ENCODE measurements at regions not wholly inside any gene's neighbourhood (a gene's known extent, or its start where the extent isn't known, plus 50 kb on each side); places are given as distances from the start of the nearest gene placed in this dataset.

GRCh38 chr9:36744678-36745077 is 172.0 kb downstream of the MELK start:
- no peaks in the 10 kb centered on the region for H3K9me3 Mint-ChIP-seq
- no peak for TF ChIP-seq EZH2phosphoT487 (IDR thresholded peaks at IDR 0.05)
- no peak for TF ChIP-seq EZH2 (IDR thresholded peaks at IDR 0.05)
- TF ChIP-seq, protein P1, sequence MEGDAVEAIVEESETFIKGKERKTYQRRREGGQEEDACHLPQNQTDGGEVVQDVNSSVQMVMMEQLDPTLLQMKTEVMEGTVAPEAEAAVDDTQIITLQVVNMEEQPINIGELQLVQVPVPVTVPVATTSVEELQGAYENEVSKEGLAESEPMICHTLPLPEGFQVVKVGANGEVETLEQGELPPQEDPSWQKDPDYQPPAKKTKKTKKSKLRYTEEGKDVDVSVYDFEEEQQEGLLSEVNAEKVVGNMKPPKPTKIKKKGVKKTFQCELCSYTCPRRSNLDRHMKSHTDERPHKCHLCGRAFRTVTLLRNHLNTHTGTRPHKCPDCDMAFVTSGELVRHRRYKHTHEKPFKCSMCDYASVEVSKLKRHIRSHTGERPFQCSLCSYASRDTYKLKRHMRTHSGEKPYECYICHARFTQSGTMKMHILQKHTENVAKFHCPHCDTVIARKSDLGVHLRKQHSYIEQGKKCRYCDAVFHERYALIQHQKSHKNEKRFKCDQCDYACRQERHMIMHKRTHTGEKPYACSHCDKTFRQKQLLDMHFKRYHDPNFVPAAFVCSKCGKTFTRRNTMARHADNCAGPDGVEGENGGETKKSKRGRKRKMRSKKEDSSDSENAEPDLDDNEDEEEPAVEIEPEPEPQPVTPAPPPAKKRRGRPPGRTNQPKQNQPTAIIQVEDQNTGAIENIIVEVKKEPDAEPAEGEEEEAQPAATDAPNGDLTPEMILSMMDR (IDR thresholded peaks at IDR 0.05), result no peak
- H3K4me1 ChIP-seq, result no peaks in the 10 kb centered on the region
- no peak overlapping the region for H3K4me2 ChIP-seq
- H2AFZ ChIP-seq (replicated peaks), result no peak overlapping the region
- no peaks in the 10 kb centered on the region for H3K36me3 Mint-ChIP-seq
- no peak overlapping the region for H3K4me3 Mint-ChIP-seq
- no peaks in the 10 kb centered on the region for H3K9me3 ChIP-seq (ENCODE audit: low read depth)
- H3K36me3 ChIP-seq, result no peaks in the 10 kb centered on the region
- no peak overlapping the region for H3K27ac ChIP-seq
- H3K79me2 ChIP-seq (ENCODE audit: low read depth), result no peaks in the 10 kb centered on the region
- H3K9ac ChIP-seq, result no peak overlapping the region
- H3K27ac Mint-ChIP-seq, result no peak overlapping the region
- H3F3A ChIP-seq (ENCODE audit: low read depth), result no peaks in the 10 kb centered on the region
- peaks cover 31% of the 10 kb centered on the region for H3K27me3 Mint-ChIP-seq (ENCODE audit: insufficient read depth, low read depth)
- DNase-seq (ENCODE audit: low spot score), result no peak
- peaks cover 25% of the 10 kb centered on the region for H3K27me3 ChIP-seq
- no peak overlapping the region for H3K4me3 ChIP-seq
- H4K20me1 ChIP-seq (ENCODE audit: low read depth), result peaks cover 3% of the 10 kb centered on the region
- no peaks in the 10 kb centered on the region for H3K4me1 Mint-ChIP-seq

DNA sequence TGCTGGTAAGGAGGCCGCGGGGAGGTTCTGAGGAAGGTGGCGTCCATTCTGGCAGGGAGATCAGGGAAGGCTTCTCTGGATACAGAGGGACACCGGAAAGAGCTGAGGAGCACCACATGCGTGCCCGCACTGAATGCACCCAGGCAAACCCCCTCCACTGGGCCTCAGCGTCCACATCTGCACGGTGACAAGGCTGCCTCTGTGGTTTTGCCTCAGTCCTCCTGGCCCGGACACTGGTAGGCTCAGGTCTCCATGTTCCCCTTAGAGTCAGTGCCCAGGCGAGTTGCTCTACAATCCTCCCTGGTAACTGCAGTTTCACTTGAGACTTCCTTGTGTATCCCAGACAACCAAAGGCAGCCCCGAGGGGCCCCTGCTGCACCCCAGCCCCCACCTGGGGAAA is 173.3 kb downstream of the MELK start:
- TF ChIP-seq EZH2 (IDR thresholded peaks at IDR 0.05), result no peak
- TF ChIP-seq, protein P1 (IDR thresholded peaks at IDR 0.05), result no peak
- TF ChIP-seq EZH2phosphoT487 (IDR thresholded peaks at IDR 0.05), result no peak
- Histone ChIP-seq H3K27ac (no peak overlapping the region), H3F3A (ENCODE audit: low read depth) (no peaks in the 10 kb centered on the region), H3K27me3 (peaks cover 37% of the 10 kb centered on the region), H3K36me3 (no peaks in the 10 kb centered on the region), H3K4me1 (no peaks in the 10 kb centered on the region), H3K4me2 (no peak overlapping the region), H2AFZ (replicated peaks) (no peak overlapping the region), H3K4me3 (no peak overlapping the region), H4K20me1 (ENCODE audit: low read depth) (peaks cover 3% of the 10 kb centered on the region), H3K9ac (no peak overlapping the region), H3K79me2 (ENCODE audit: low read depth) (no peaks in the 10 kb centered on the region), H3K9me3 (ENCODE audit: low read depth) (no peaks in the 10 kb centered on the region)
- Mint-ChIP-seq H3K27me3 (ENCODE audit: insufficient read depth, low read depth) (peaks cover 35% of the 10 kb centered on the region), H3K9me3 (no peaks in the 10 kb centered on the region), H3K27ac (no peak overlapping the region), H3K4me3 (no peak overlapping the region), H3K36me3 (no peaks in the 10 kb centered on the region), H3K4me1 (no peaks in the 10 kb centered on the region)
- DNase-seq (ENCODE audit: low spot score), result no peak

DNA sequence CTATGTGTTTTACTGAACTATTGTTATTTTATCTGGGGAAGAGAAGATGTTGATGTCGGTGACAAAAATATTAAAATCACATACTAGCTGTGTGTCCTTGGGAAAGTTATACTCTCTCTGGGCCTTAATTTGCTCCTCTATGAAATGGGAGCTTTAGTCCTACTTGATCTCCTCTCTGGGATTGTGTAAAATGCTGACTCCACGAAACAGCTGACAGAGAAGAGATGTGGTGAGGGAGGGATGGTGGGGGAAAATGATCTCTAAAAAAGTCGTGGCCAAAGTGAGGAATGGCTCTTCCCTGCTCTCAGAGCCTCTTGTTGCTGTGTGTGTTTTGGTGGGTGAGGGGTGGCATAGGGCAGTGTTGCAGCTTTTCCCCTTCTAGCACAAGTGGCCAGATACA is 173.7 kb downstream of the MELK start:
- H3K27me3 Mint-ChIP-seq (ENCODE audit: insufficient read depth, low read depth), result peaks cover 32% of the 10 kb centered on the region
- H3K4me3 ChIP-seq, result no peak overlapping the region
- no peaks in the 10 kb centered on the region for H3K79me2 ChIP-seq (ENCODE audit: low read depth)
- no peaks in the 10 kb centered on the region for H3K9me3 Mint-ChIP-seq
- no peaks in the 10 kb centered on the region for H3K36me3 ChIP-seq
- no peaks in the 10 kb centered on the region for H3K9me3 ChIP-seq (ENCODE audit: low read depth)
- no peak overlapping the region for H3K4me3 Mint-ChIP-seq
- no peak overlapping the region for H3K9ac ChIP-seq
- no peaks in the 10 kb centered on the region for H3K4me1 ChIP-seq
- DNase-seq (ENCODE audit: low spot score), result no peak
- no peaks in the 10 kb centered on the region for H3K36me3 Mint-ChIP-seq
- no peak overlapping the region for H3K27ac Mint-ChIP-seq
- no peaks in the 10 kb centered on the region for H3F3A ChIP-seq (ENCODE audit: low read depth)
- H4K20me1 ChIP-seq (ENCODE audit: low read depth), result peaks cover 3% of the 10 kb centered on the region
- H3K27me3 ChIP-seq, result peaks cover 41% of the 10 kb centered on the region
- no peaks in the 10 kb centered on the region for H3K4me1 Mint-ChIP-seq
- H3K4me2 ChIP-seq, result no peak overlapping the region
- H2AFZ ChIP-seq (replicated peaks), result no peak overlapping the region
- no peak overlapping the region for H3K27ac ChIP-seq
- TF ChIP-seq EZH2 (IDR thresholded peaks at IDR 0.05), result no peak
- TF ChIP-seq EZH2phosphoT487 (IDR thresholded peaks at IDR 0.05), result no peak
- TF ChIP-seq, protein P1 (IDR thresholded peaks at IDR 0.05), result no peak

Measured in neural progenitor cell (in vitro differentiated cells).